Esophagus squamous epithelium (tissue), 5 donors: ENCODE measurements at regions not wholly inside any gene's neighbourhood (a gene's known extent, or its start where the extent isn't known, plus 50 kb on each side); places are given as distances from the start of the nearest gene placed in this dataset.
"Not testable (repeated sequence)": the region's sequence is repeated elsewhere in the genome, so short reads cannot be mapped to it uniquely, and the experiment has no call there.

ENCODE experiments used
- DNase-seq: peaks from one replicate; lab custom pipeline; 2025; lab: John Stamatoyannopoulos, UW
- H3K27ac ChIP-seq, 4 donors: fragments of 200-600 bp; sonication (generic); one replicate each; pipeline ENCODE4 v1.5.1; 2016 to 2019; ENCODE audit warnings: mild to moderate bottlenecking in 1 of 4
- H3K27me3 ChIP-seq, 4 donors: fragments of 200-600 bp; sonication (generic); 1 replicate in 3 of 4; 2 replicates in 1 of 4; pipeline versions ENCODE4 v1.5.1 to v1.6.0; 2017 to 2021; ENCODE audit warnings: antibody characterized with exemption in 1 of 4
- H3K36me3 ChIP-seq, 3 donors: fragments of 200-600 bp; sonication (generic); one replicate each; pipeline ENCODE4 v1.5.1; 2016 to 2019
- H3K4me1 ChIP-seq, 3 donors: fragments of 200-600 bp; sonication (generic); one replicate each; pipeline ENCODE4 v1.5.1; 2017 to 2019
- H3K4me3 ChIP-seq, 4 donors: fragments of 200-600 bp; sonication (generic); 1 replicate in 3 of 4; 2 replicates in 1 of 4; pipeline ENCODE4 v1.5.1; 2016 to 2019; ENCODE audit warnings: mild to moderate bottlenecking in 2 of 4, moderate library complexity in 1 of 4
- H3K9me3 ChIP-seq, 3 donors: fragments of 200-600 bp; sonication (generic); one replicate each; pipeline ENCODE4 v1.5.1; 2016 to 2019
- CTCF ChIP-seq, 6 experiments: fragments of 450-650 bp in 4 of 6; fragments of 200-600 bp in 2 of 6; sonication (generic) in 2 of 6; IDR thresholded peaks; one replicate each; pipeline ENCODE4 v1.5.1; 2016 to 2019; ENCODE audit warnings: antibody characterized with exemption in 6 of 6, mild to moderate bottlenecking in 4 of 6, moderate library complexity in 4 of 6
- POLR2A ChIP-seq, 4 donors: fragments of 450-650 bp; IDR thresholded peaks; one replicate each; pipeline ENCODE4 v1.6.1; 2017; ENCODE audit warnings: antibody characterized with exemption in 4 of 4, mild to moderate bottlenecking in 4 of 4, moderate library complexity in 3 of 4
- WGBS, 2 donors: methylation state at CpG; one replicate each; pipeline ENCODE4 v1.1.5; 2018; 5-methylcytosine and 5-hydroxymethylcytosine counted together
- intact Hi-C: fragments of 100-400 bp; cut with DNase I; formaldehyde crosslinking; loops from one replicate; pipeline ENCODE4 v1.15.0; 2022
- donor health status: DM: yes; HTN: yes; CAD: no.

GRCh38 chr5:124960266-124960665 lies 213.8 kb upstream of the ZNF608 start:
- Histone ChIP-seq H3K4me1 (peaks cover 0 to 8% (median 0%) of the 10 kb centered on the region in 3 donors), H3K27me3 (peaks cover 0 to 5% (median 0%) of the 10 kb centered on the region in 4 donors), H3K4me3 (no peak overlapping the region), H3K36me3 (no peaks in the 10 kb centered on the region), H3K9me3 (no peaks in the 10 kb centered on the region), H3K27ac (no peak overlapping the region)
- intact Hi-C loops = no loop called here
- no peak for DNase-seq
- 69 to 90% methylated on average over 3 to 4 of the region's 4 CpGs for WGBS, 2 donors
- TF ChIP-seq CTCF (IDR thresholded peaks at IDR 0.05) = no peak
- TF ChIP-seq POLR2A (IDR thresholded peaks at IDR 0.05) = no peak

GRCh38 chr5:124961521-124961920 lies 215.1 kb upstream of the ZNF608 start:
- Histone ChIP-seq H3K27me3 (peaks cover 0 to 5% (median 0%) of the 10 kb centered on the region in 4 donors), H3K4me3 (no peak overlapping the region), H3K27ac (no peak overlapping the region), H3K36me3 (no peaks in the 10 kb centered on the region), H3K4me1 (peaks cover 0 to 8% (median 0%) of the 10 kb centered on the region in 3 donors), H3K9me3 (no peaks in the 10 kb centered on the region)
- TF ChIP-seq POLR2A (IDR thresholded peaks at IDR 0.05) (no peak), CTCF (IDR thresholded peaks at IDR 0.05) (no peak)
- 59 to 72% methylated on average over 4 of the region's 4 CpGs for WGBS, 2 donors
- intact Hi-C loops = no loop called here
- no peak for DNase-seq

- WGBS, 2 donors = 80 to 93% methylated on average over 3 of the region's 3 CpGs
- intact Hi-C loops = no loop called here
- DNase-seq = no peak
These were observed 215.7 kb upstream of the ZNF608 start for GRCh38 chr5:124962111-124962510.

GRCh38 chr5:124962735-124963134 lies 216.3 kb upstream of the ZNF608 start:
- Histone ChIP-seq H3K4me3 (no peak overlapping the region), H3K4me1 (peaks cover 0 to 8% (median 0%) of the 10 kb centered on the region in 3 donors), H3K27me3 (peaks cover 0 to 5% (median 0%) of the 10 kb centered on the region in 4 donors), H3K27ac (no peak overlapping the region), H3K36me3 (no peaks in the 10 kb centered on the region), H3K9me3 (no peaks in the 10 kb centered on the region)
- DNase-seq = no peak
- WGBS, 2 donors = 91 to 97% methylated on average over 5 to 6 of the region's 6 CpGs
- intact Hi-C loops = no loop called here
- no peak for TF ChIP-seq POLR2A (IDR thresholded peaks at IDR 0.05)

More at GRCh38 chr5:124962111-124962510, 215.7 kb upstream of the ZNF608 start:
- H3K4me3 ChIP-seq = no peak overlapping the region
- H3K27ac ChIP-seq = no peak overlapping the region
- no peak for TF ChIP-seq POLR2A (IDR thresholded peaks at IDR 0.05)
- no peak for TF ChIP-seq CTCF (IDR thresholded peaks at IDR 0.05)
- H3K27me3 ChIP-seq = peaks cover 0 to 5% (median 0%) of the 10 kb centered on the region in 4 donors
- H3K4me1 ChIP-seq = peaks cover 0 to 8% (median 0%) of the 10 kb centered on the region in 3 donors
- H3K9me3 ChIP-seq = no peaks in the 10 kb centered on the region
- H3K36me3 ChIP-seq = no peaks in the 10 kb centered on the region

- intact Hi-C loops = no loop called here
- DNase-seq = no peak
- Histone ChIP-seq H3K27ac (no peak overlapping the region), H3K36me3 (no peaks in the 10 kb centered on the region), H3K27me3 (peaks cover 0 to 5% (median 0%) of the 10 kb centered on the region in 4 donors), H3K4me3 (no peak overlapping the region), H3K9me3 (no peaks in the 10 kb centered on the region), H3K4me1 (peaks cover 0 to 8% (median 0%) of the 10 kb centered on the region in 3 donors)
- TF ChIP-seq CTCF (IDR thresholded peaks at IDR 0.05) = no peak
- TF ChIP-seq POLR2A (IDR thresholded peaks at IDR 0.05) = no peak
- whole genome bisulfite sequencing, 2 donors = 49 to 58% methylated on average over 9 to 14 of the region's 14 CpGs
These were observed 216.9 kb upstream of the ZNF608 start for GRCh38 chr5:124963236-124963919.

GRCh38 chr5:124966741-124967140 lies 220.3 kb upstream of the ZNF608 start:
- 74 to 92% methylated on average over 5 of the region's 5 CpGs for WGBS, 2 donors
- H3K4me3 ChIP-seq, H3K9me3 ChIP-seq, H3K27me3 ChIP-seq, intact Hi-C loops, DNase-seq, H3K4me1 ChIP-seq, H3K36me3 ChIP-seq, H3K27ac ChIP-seq: not testable (repeated sequence)

- H3K4me3 ChIP-seq, H3K27me3 ChIP-seq, H3K4me1 ChIP-seq, H3K27ac ChIP-seq, H3K36me3 ChIP-seq, DNase-seq, H3K9me3 ChIP-seq, intact Hi-C loops: not testable (repeated sequence)
- 76 to 91% methylated on average over 5 of the region's 5 CpGs for WGBS, 2 donors
These were observed 223.9 kb upstream of the ZNF608 start for GRCh38 chr5:124970381-124970780.
